HG02642 (cell line): ENCODE measurements at regions not wholly inside any gene's neighbourhood (a gene's known extent, or its start where the extent isn't known, plus 50 kb on each side); places are given as distances from the start of the nearest gene placed in this dataset.
"Not testable (repeated sequence)": the region's sequence is repeated elsewhere in the genome, so short reads cannot be mapped to it uniquely, and the experiment has no call there.

Source experiments
- ATAC-seq: cut with Tn5 transposase; IDR thresholded peaks from one replicate; pipeline ENCODE4 v1.9.1; 2021; ENCODE audit warnings: mild to moderate bottlenecking; ENCODE audit not compliant: unreplicated experiment, poor library complexity

DNA sequence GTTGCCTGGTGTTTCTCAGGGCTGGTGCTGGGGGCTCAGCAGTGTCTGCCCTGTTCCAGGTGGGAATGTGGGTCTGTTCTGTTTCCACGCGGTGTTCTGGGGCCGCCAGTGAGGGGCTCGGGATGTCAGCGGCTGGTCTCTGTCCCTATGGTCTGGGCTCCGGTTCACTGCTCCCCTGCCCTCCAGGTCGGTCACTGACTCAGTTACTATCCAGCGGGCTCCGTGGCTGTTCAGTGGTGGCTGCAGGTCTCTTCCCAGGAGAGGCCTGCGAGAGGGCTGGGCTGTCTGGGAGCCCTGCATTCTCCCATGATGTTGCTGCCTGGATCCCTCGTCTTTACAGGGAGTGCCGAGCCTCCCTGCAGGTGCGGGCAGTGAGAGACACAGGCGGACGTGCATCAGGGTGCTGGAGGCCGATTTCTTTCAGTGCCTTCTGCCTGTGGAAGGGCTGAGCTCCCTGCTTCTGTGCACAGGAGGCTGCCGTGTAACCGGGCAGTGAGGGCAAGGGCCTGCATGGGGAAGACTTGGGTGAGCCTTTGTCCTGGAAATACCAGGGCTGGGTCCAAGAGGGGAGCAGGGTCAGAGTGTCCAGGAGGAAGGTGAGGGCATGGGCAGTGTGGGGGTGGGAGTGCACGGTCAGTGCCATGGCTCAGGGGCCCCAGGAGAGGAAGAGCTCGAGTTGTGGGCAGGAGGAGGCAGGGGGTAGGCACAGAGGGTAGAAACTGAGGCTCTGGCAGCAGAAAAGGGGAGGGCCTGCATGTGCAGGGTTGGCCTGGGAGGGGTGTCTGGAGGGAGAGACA lies 391.0 kb downstream of the TMEM121 start:
- not testable (repeated sequence) for ATAC-seq

DNA sequence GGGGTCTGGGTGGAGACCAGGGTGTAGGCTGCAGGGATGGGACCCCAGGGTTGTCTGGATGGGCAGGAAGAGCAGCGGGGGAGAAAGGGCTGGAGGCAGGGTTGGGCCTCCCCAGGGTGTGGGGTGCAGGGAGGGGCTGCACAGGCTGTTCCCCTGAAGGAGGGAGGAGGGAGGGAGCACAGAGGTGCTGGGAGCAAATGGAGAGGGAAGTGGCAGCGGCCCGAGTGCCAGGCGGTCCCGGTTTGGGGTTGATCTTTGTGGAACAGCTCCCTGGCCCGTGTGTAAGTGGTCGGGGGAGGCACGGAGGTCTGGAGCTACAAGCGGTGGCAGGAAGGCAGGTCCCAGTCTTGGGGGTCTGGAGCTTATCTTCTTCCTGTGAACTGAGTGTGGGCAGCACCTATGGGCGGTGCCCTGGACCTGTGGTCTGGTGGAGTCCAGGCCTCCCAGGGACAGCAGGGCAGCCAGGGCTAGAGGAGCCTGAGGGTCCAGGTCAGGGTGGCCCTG lies 391.6 kb downstream of the TMEM121 start:
- no peak for ATAC-seq

GRCh38 chr14:105918496-105919262 lies 392.3 kb downstream of the TMEM121 start:
- ATAC-seq, result no peak

DNA sequence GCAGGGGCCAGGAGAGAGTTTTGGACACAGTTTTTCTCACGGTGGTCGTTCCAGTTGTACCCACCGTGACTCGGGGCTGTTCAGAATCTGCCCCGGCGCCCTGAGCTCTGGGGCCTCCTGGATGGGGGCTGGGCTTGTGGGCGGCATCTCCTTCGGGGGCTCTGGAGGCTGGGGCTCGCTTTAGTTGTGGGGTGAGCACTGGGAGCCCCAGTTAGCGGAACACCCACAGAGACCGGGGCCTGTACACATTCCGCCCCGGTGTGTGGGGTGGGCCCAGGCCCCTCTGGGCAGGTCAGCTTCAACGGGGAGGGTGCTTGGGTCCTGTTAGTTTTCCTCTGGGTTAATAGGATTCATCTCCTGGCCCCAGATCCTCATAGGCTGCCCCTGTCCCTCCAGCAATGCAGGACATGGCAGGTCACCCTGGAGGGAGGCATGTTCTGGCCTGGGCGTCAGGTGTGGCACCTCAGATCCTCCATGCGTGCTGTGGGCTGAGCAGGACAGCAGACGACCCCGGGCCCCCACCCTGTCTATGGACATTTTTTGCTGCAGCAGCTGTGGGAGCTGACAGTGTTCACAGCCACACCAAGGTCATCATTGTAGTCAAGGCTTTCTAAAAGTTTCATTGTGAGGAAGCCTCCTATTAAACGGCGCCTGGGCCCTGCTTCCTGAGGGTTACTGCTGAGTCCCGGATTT lies 393.2 kb downstream of the TMEM121 start:
- ATAC-seq, result no peak

- not testable (repeated sequence) for ATAC-seq
Measured at GRCh38 chr14:105920151-105920700, 393.8 kb downstream of the TMEM121 start.

DNA sequence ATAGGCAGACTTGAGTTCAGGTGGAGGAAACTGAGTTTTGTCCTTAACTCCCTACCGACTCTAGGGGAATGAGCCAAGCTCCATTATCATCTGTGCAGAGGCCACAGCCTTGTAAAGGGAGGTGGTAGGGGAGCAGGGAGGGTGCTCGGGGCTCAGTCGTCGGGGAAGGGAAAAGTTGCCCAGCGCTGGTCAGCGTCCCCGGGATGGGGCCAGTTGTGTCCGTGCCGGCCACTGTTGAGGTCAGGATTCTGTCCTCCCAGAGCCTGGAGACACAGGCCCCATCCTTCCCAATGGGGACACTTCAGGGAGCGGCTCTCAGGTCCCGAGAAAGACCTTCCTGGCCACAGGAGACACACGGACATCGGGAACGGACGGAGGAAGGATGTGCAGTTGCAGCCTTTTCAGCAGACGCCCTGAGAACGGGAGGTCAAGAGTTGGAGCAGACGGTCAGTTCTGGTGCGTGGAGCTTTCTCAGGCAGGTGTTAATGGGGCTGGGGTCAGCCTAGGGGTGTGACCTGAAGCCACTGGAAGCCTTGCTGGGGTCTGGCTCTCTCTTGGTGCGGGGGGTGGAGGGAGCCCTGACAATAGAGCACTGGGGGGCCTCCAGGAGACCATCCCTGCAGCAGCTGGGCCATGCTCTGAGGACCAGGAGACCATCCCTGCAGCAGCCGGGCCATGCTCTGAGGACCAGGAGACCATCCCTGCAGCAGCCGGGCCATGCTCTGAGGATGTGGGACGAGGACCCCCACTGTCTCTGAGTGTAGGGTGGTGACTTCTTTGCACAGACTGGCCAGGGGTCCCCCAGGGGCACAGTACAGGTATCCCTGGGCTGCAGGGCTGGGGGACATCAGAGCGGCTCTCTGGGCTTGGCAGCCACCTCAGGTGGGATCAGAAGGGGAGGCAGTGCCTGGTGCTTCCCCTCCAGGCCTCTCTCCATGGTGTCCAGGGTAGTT lies 394.7 kb downstream of the TMEM121 start:
- not testable (repeated sequence) for ATAC-seq

GRCh38 chr14:105921781-105922180 lies 395.4 kb downstream of the TMEM121 start:
- not testable (repeated sequence) for ATAC-seq

GRCh38 chr14:105923520-105924191 lies 397.3 kb downstream of the TMEM121 start:
- not testable (repeated sequence) for ATAC-seq

DNA sequence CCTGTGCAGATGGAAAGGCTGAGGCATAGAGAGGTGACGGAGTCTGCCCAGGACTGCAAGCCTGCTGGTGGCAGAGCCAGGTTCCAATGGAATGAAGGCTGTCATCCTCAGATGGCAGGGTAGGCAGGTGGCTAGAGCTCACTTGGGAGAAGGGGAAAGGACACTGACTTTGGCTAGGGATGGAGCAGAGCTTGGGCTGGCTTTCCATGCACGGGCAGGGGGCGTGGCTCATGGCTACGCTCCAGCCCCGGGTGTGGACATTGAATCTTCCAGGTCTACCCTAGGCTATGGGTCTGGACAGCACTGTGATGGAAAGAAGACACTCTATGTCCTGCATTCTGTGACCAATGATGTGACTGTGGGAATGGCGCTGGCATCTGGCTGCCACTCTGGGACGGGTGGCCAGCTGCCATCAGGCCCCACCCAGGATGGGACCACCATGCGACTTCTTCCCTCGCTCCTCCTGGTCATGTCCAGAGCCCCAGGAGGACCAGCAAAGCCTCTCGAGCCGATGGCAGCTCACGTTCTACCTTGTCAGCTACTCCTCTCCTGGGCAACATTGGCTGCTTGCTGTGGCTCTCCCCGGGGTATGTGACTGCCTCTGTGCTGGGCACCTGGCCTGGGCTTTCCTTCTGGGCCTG lies 398.7 kb downstream of the TMEM121 start:
- ATAC-seq, result no peak

- no peak for ATAC-seq
Measured at GRCh38 chr14:105925615-105926372, 399.4 kb downstream of the TMEM121 start.

DNA sequence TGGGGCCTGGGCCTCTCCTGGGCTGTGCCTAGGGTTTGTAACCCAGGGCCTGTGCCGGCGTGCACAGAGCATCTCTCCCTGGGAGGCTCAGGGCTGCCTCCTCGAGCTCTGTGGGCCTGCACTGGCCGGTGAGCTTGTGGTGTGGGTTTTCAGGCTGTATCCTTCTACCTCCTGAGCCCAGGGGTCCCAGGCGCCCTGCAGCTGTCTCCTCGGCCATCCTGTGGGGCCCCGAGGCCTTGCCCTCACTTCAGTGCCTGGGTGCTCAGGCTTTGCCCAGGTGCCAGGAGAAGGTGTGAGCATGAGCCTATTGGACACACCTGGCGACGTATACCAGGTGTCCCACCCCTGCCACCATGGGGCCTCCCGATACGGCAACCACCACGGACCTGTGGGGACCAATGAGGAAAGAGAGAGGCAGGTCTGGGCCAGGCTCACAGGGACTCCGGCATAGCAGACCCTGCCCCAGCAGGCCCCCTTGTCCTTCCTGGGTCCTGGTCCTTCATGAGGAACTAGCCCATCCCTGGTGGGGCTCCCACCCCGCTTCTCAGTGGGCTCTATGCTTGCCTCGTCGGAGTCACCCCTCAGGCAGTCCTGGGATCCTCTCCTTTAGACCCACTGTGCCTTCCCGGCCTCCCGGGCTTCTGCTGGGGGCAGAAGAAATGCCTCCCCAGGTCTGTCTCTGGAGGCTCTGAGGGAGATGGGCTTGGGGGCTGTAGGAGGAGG lies 400.2 kb downstream of the TMEM121 start:
- ATAC-seq, result no peak

GRCh38 chr14:105927096-105928060 lies 401.0 kb downstream of the TMEM121 start:
- ATAC-seq, result no peak

DNA sequence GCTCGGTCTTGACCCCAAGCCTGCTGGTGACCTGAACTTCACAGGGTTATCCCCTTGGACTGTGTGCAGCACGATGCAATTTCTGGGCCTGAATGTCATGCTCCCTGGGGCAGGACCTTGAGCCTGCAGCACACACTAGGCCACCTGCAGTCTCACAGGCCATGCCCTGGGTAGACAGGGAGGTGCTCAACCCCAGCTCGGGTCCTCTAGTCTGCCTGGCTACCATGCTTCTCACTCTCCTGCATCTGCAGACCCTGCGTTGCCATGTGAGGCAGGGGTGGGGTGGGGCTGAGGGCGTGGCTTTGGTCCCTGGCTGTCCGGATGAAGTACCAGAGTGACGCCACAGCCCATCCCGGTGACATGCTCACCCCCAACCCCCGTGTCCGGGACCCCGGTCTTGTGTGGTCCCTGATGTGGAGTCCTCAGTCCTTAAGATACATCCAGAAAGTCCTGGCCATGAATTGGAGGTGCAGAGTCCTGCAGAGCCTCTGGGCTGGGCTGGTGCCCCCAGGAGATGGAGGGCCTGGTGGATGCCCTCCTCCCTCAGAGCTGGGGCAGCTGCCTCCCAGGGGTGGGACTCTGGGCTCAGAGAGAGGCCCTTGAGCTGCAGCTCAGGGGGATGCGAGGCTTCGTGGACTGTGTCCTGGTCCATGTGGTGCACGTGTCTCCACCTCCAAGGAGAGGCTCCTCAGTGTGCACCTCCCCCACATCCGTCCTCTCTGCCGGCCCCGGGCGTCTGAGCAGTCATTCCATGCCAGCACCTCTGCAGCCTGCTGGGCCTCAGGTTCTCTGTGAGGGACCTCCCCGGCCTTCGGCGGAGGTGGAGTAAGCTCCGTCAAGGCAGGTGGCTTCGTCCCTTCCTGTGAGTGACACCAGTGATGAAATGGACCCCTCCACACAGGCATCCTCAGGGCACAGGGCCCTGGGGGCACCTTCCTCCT lies 402.1 kb downstream of the TMEM121 start:
- not testable (repeated sequence) for ATAC-seq

DNA sequence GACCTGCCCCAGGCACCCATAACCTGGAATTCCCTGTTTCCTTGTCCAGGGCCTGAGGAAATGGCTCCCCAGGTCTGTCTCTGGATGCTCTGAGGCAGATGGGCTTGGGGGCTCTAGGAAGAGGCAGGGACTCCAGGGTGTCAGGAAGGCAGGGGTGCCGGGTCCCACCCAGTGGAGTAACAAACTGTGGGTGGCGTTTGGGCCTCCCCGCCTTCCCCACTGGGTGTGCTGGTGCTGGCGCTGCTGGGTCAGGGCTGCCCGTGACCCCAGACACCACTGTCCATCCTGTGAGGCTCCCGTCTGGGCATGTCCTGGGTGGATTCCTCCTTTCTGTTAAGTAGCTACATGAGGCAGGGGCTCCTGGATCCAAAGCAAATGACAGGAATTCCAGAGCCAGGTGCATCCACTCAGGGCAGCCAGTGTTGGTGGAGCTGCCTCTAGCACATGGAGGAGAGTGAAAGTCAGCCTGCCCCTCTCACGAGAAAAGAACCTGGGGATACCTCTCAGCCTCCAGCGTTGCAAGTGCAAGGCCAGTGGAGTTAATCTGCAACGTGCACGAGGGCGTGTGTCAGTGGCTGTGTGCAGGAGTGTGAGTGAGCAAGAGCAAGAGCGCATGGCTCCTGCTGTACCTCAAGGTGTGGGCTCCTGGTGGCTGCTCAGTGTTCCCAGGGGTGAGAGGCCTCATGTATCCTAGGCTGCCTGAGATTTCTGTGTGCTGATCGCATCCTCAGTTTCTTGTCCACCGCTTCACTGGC lies 403.1 kb downstream of the TMEM121 start:
- no peak for ATAC-seq
